Osteoblast (primary cell): ENCODE measurements at regions not wholly inside any gene's neighbourhood (a gene's known extent, or its start where the extent isn't known, plus 50 kb on each side); places are given as distances from the start of the nearest gene placed in this dataset.

ENCODE experiments used
- DNase-seq: peaks from one replicate; pipeline ENCODE4 v3.0.0; 2011; ENCODE audit warnings: low spot score, mixed read lengths; ENCODE audit not compliant: insufficient read length; ENCODE audit errors: missing footprints
- H2AFZ ChIP-seq: 2 replicates; pipeline ENCODE4 v1.6.0; 2011; ENCODE audit warnings: mild to moderate bottlenecking, low read length
- H3K27ac ChIP-seq: 2 replicates; pipeline ENCODE4 v1.5.1; 2011; ENCODE audit warnings: mild to moderate bottlenecking, low read depth, low read length, moderate library complexity
- H3K27me3 ChIP-seq: 2 replicates; pipeline ENCODE4 v1.6.0; 2012; ENCODE audit warnings: mild to moderate bottlenecking, control low read depth, inconsistent platforms, low read length, moderate library complexity; ENCODE audit not compliant: insufficient read depth
- H3K36me3 ChIP-seq: 2 replicates; pipeline ENCODE4 v1.5.1; 2011; ENCODE audit warnings: mild to moderate bottlenecking, low read length, control low read depth, moderate library complexity; ENCODE audit not compliant: insufficient read depth
- H3K4me1 ChIP-seq: 2 replicates; pipeline ENCODE4 v1.5.1; 2011; ENCODE audit warnings: mild to moderate bottlenecking, low read length, control low read depth, moderate library complexity; ENCODE audit not compliant: insufficient read depth
- H3K4me2 ChIP-seq: 2 replicates; pipeline ENCODE4 v1.6.0; 2011; ENCODE audit warnings: mild to moderate bottlenecking, low read length; ENCODE audit not compliant: insufficient read depth
- H3K4me3 ChIP-seq: fragments of 200-600 bp; sonication (generic); 3 replicates; pipeline ENCODE4 v1.5.1; 2012; ENCODE audit warnings: mild to moderate bottlenecking, low read length, inconsistent platforms; ENCODE audit not compliant: insufficient read depth
- H3K79me2 ChIP-seq: 2 replicates; pipeline ENCODE4 v1.6.0; 2012; ENCODE audit warnings: mild to moderate bottlenecking, low read length, control low read depth, inconsistent platforms; ENCODE audit not compliant: insufficient read depth
- H3K9me3 ChIP-seq: 2 replicates; pipeline ENCODE4 v1.5.1; 2011; ENCODE audit warnings: low read depth, low read length, control low read depth
- H4K20me1 ChIP-seq: 2 replicates; pipeline ENCODE4 v1.6.0; 2012; ENCODE audit warnings: mild to moderate bottlenecking, low read length, control low read depth; ENCODE audit not compliant: insufficient read depth
- CTCF ChIP-seq: IDR thresholded peaks from 2 replicates; pipeline ENCODE4 v1.5.1; 2011; ENCODE audit warnings: mild to moderate bottlenecking, low read depth, low read length, moderate library complexity; ENCODE audit errors: extremely low read depth

GRCh38 chr10:131769571-131770410, 131.0 kb upstream of the PPP2R2D start:
- no peaks in the 10 kb centered on the region for H3K79me2 ChIP-seq
- DNase-seq, result peak; percentile 44
- no peak for TF ChIP-seq CTCF
- no peak overlapping the region for H2AFZ ChIP-seq
- H3K27ac ChIP-seq, result no peak overlapping the region
- H3K27me3 ChIP-seq, result no peaks in the 10 kb centered on the region
- no peaks in the 10 kb centered on the region for H3K4me1 ChIP-seq
- H3K4me2 ChIP-seq, result no peak overlapping the region
- no peaks in the 10 kb centered on the region for H3K36me3 ChIP-seq
- no peaks in the 10 kb centered on the region for H4K20me1 ChIP-seq
- H3K4me3 ChIP-seq, result no peak overlapping the region
- no peaks in the 10 kb centered on the region for H3K9me3 ChIP-seq

GRCh38 chr10:131770946-131771633, 129.7 kb upstream of the PPP2R2D start:
- no peaks in the 10 kb centered on the region for H3K27me3 ChIP-seq

GRCh38 chr10:131771634-131772358, 129.0 kb upstream of the PPP2R2D start:
- Histone ChIP-seq H3K4me3 (no peak overlapping the region), H3K79me2 (no peaks in the 10 kb centered on the region), H2AFZ (no peak overlapping the region), H3K27ac (no peak overlapping the region), H3K4me1 (no peaks in the 10 kb centered on the region), H4K20me1 (no peaks in the 10 kb centered on the region), H3K4me2 (no peak overlapping the region), H3K36me3 (no peaks in the 10 kb centered on the region), H3K27me3 (no peaks in the 10 kb centered on the region), H3K9me3 (peaks cover 1% of the 10 kb centered on the region)
- no peak for DNase-seq
- TF ChIP-seq CTCF, result no peak

More at GRCh38 chr10:131770946-131771633, 129.7 kb upstream of the PPP2R2D start:
- DNase-seq, result no peak
- no peaks in the 10 kb centered on the region for H3K36me3 ChIP-seq
- no peak overlapping the region for H3K4me3 ChIP-seq
- no peaks in the 10 kb centered on the region for H4K20me1 ChIP-seq
- no peaks in the 10 kb centered on the region for H3K4me1 ChIP-seq
- no peak overlapping the region for H2AFZ ChIP-seq
- H3K79me2 ChIP-seq, result no peaks in the 10 kb centered on the region
- no peak for TF ChIP-seq CTCF
- H3K9me3 ChIP-seq, result no peaks in the 10 kb centered on the region
- no peak overlapping the region for H3K27ac ChIP-seq
- no peak overlapping the region for H3K4me2 ChIP-seq

- Histone ChIP-seq H3K4me3 (no peak overlapping the region), H2AFZ (no peak overlapping the region), H3K27me3 (no peaks in the 10 kb centered on the region), H3K27ac (no peak overlapping the region), H3K4me2 (no peak overlapping the region), H3K9me3 (peaks cover 3% of the 10 kb centered on the region), H3K79me2 (no peaks in the 10 kb centered on the region), H4K20me1 (no peaks in the 10 kb centered on the region), H3K36me3 (no peaks in the 10 kb centered on the region), H3K4me1 (no peaks in the 10 kb centered on the region)
- no peak for DNase-seq
- no peak for TF ChIP-seq CTCF
Observed at GRCh38 chr10:131772441-131772840, 128.4 kb upstream of the PPP2R2D start.
